Head of caudate nucleus (tissue), 42 donors: ENCODE measurements at regions not wholly inside any gene's neighbourhood (a gene's known extent, or its start where the extent isn't known, plus 50 kb on each side); places are given as distances from the start of the nearest gene placed in this dataset.

ENCODE experiments used
- DNase-seq, 42 donors: peaks; one replicate each; pipeline versions ENCODE4 v3.0.0 to v3.0.0-alpha.2; 2020 to 2021; ENCODE audit warnings: mixed read lengths in 7 of 42
- intact Hi-C: fragments of 100-400 bp; cut with DNase I; formaldehyde crosslinking; loops from one replicate; pipeline ENCODE4 v1.15.0; 2022

DNA sequence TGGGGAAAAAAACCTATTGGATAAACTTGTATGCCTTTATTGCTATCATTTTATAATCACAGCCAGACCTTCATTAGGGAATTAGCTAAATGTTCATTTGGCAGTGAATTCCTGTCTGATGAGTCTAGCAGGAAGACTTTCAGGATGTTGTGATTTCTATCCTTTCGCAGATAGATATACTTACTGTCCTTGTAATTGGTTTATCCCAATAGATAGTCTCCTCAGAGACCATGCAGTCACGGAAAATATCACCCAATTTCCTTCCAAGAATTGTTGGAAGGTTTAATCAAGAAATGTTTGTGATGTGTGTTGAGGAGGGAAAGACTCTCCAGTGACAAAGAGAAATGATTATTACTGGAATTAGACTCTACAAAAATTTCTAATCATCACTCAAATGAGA is 1937.9 kb upstream of the WWC1 start:
- DNase-seq = no peak
- intact Hi-C loops = no loop called here

GRCh38 chr5:166354332-166354731 is 1937.1 kb upstream of the WWC1 start:
- DNase-seq = no peak
- intact Hi-C loops = no loop called here

DNA sequence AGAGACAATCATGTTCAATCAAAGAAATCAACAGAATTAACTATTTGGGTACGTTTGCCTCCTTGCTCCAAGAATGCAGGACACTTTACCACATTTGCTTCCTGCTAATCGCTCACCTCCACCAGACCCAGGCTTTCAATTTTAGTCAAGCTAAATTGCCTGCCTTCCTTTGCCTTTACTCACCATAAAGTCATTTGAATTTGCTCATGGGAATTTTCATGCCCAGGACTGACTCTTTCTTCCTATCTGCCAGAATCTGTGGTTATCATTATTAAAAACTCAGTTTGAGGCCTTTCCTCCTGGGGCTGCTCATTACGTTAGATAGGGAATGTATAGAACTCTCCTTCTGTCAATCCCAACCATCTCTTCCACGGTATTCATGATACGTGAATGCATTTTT is 1935.3 kb upstream of the WWC1 start:
- DNase-seq = no peak
- intact Hi-C loops = no loop called here

DNA sequence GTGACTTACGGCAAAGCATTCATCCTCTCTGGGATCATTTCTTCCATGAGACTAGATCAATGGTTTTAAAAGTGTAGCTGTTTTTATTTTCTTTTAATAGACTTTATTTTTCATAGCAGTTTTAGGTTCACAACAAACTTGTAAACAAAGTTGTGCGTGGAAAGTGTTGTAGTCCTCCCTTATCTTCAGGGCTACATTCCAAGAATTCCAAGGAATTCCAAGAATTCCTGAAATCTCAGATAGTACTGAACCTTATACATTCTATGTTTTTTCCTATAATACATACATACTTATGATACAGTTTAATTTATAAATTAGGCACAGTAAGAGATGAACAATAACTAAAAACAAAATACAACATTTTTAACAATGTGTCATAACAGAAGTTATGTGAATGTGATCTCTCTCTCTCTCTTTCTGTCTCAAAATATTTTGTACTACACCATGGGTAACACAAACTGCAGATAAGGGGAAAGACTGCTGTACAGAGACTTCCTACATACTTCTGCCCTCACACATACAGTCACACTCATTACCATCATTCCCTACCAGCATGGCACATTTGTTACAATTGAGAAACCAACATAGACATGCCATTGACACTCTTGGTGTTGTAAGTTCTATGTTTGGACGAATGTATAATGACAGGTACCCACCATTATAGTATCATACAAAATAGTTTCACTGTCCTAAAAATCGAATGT is 1933.2 kb upstream of the WWC1 start:
- intact Hi-C loops = no loop called here
- DNase-seq = no peak

DNA sequence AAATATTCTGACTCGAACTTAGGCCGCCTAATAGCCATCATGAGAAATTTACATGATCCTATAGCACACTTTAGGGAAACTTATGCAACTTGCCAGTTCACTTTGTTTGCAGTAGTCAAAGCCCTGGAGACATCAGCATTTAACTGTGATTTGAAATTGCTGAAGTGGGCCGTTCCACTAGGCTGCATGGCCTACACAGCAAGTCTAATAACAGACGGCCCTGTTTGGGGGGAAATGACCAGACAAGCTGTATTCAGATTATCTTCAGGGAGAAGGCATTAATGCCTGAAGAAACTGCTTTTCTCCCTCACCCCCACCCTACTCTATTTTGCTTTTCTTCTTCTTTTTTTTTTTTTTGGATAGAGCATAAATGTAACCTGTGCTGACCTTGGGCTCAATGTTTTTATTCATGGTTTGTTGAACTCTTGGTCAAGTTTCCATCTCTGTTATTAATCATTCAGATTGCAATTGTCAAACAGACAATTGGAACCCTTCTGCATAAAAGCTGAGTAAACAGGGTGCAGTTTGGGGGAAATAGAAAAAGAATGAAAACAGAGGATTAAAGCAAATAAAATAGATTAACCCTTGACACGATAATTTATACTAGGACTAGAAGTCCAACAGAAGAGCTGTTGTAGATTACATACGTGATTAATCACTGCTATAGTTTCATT is 1928.2 kb upstream of the WWC1 start:
- no peak for DNase-seq
- intact Hi-C loops = no loop called here

GRCh38 chr5:166365164-166365563 is 1926.3 kb upstream of the WWC1 start:
- DNase-seq = no peak
- intact Hi-C loops = no loop called here

DNA sequence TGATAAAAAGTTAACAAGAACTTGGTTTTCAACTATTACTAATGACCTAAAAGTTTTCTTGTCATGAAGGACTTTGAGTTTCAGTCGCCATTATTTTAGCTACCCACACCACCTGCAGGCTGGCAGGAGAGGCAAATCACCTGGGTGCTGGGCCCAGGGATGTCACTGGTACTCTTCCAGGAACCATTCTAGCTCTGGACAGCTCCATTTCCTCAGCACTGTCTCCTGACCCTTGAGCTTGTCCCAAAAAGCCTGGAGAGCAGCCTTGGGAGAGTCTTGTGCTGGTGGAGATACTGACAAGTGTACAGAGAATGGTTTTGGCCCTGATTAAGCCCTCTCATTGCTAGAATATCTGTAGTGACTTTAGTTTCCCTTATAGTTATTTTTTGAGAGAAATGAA is 1924.1 kb upstream of the WWC1 start:
- intact Hi-C loops = no loop called here
- no peak for DNase-seq

- no peak for DNase-seq
- intact Hi-C loops = no loop called here
Observed at GRCh38 chr5:166369346-166369745, 1922.1 kb upstream of the WWC1 start.

- no peak for DNase-seq
Observed at GRCh38 chr5:166369807-166370206, 1921.6 kb upstream of the WWC1 start.

GRCh38 chr5:166370928-166371690 is 1920.3 kb upstream of the WWC1 start:
- intact Hi-C loops = no loop called here
- DNase-seq = no peak

More at GRCh38 chr5:166369807-166370206, 1921.6 kb upstream of the WWC1 start:
- intact Hi-C loops = no loop called here

GRCh38 chr5:166373817-166374216 is 1917.6 kb upstream of the WWC1 start:
- DNase-seq = no peak
- intact Hi-C loops = no loop called here

DNA sequence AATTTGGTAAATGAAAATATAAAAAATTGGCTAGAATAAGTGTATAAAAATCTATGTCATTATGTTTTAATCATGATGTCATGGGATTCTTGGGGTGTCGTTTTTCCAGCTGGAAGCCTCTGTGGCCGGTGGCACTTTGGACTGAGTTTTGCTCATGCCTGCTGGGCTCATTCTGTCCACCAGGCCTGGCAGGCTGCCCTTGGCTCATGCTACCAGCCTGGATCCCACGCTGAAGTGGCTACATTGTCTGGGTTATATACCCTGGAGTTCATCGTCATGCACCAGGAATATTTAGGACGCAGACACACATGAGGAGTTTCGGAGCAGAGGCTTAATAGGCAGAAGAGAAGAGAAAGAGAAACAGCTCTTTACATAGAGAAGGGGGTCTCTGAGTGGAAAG is 1913.7 kb upstream of the WWC1 start:
- DNase-seq = peak in 6 of 42 donors; percentile 9 to 38 (median 22)
- intact Hi-C loops = no loop called here

GRCh38 chr5:166379517-166379916 is 1911.9 kb upstream of the WWC1 start:
- no peak for DNase-seq
- intact Hi-C loops = no loop called here

DNA sequence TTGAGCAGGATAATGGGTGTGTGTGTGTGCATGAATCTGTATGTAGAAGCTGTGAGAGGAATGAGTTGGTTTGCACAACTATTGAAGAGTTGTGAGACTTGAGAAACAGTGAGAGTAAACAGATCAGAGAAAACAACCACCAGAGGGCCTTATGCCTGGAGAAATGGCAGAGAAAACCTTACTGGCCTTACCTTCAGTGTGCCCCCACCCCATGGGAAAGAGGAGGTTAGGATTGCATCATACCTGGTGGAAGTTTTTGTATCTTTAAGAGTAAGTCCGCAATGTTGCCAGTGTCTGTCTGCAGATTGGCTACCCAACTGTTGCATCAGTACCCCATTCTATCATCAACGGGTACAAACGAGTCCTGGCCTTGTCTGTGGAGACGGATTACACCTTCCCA is 1909.4 kb upstream of the WWC1 start:
- intact Hi-C loops = no loop called here

DNA sequence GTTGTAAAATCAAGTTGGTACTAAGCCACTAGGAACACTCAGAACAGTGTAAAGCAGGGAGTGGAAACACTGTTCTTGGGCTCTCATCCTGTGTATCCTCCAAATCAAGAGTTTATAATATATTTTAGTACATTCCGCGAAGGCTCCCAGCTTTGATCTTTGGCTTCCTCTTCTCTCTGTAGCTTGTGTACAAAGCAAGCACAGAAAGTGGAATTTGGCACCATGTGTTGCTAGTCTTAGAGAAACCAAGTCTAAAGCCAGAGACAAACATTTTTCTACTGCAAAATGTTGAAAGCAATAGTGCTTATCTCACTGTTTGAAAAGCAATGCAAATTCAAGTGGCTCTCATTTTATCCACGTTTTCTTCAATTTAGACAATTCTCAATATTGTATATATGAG is 1893.3 kb upstream of the WWC1 start:
- intact Hi-C loops = no loop called here
- DNase-seq = no peak

More for the DNA sequence above, 1909.4 kb upstream of the WWC1 start:
- no peak for DNase-seq

DNA sequence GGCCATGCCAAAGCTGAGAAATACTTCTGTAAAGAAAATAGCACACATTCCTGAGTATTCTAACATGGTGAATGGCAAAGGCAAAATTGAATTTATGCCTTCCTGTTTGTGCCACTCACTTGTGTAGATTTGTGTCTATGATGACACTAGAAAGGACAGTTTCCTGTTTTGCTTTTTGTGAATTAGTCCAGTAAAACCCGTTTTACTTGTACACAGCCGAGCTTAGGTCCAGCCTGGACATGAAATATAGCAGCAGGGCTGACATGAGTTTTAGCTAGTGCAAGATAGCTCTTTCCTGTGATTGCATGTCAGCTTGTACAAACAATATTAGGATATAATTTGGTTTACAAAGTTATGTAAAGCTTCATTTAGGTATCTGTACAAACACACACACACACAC is 1891.7 kb upstream of the WWC1 start:
- intact Hi-C loops = no loop called here
- no peak for DNase-seq

DNA sequence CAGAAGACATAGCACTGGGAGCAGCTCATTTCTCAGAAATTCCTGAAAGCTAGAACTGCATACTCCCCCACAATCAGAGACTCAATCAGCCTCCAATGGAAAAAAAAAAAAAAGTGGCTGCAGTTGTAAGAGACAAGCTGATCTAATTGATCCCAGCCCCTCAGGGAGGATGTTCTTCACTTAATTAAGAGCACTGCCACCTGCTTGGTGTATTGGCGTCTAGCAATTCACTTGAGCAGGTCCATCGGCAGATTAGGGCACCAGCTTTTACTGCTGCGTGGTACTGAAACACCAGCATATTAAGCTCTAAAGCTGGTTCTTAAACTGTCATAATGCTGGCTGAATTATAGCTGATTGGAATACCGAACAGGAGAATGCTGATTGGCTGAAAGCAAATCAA is 1890.1 kb upstream of the WWC1 start:
- intact Hi-C loops = no loop called here
- DNase-seq = peak in 4 of 42 donors; percentile 10 to 21 (median 19)

DNA sequence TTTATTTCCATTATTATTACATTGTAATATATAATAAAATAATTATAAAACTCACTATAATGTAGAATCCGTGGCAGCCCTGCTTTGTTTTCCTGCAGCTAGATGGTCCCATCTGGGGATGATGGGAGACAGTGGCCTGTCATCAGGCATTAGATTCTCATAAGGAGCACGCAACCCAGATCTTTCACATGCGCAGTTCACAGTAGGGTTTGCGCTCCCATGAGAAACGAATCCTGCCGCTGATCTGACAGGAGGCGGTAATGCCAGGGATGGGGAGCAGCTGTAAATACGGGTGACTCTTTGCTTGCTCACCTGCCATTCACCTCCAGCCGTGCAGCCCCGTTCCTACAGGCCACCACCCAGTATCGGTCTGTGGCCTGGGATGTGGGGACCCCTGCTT is 1879.3 kb upstream of the WWC1 start:
- no peak for DNase-seq
- intact Hi-C loops = no loop called here

DNA sequence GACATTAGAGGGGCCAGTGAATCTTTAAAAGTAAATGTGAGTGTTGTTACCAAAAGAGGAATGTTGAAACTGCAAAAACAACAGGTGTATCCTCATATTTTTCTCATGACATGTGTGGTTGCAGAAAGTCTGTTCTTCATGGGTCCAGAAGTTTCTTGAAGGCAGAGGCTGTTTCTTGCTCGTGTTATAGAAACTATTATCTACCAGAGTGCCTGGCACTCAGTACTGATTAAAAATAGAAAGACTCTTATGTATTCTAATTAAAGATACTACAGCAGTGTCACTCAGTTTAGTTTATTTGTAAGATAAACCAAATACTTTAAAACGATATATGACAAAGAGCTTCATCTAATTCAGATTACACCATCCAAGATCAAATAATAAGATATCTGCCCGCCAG is 1864.2 kb upstream of the WWC1 start:
- no peak for DNase-seq
- intact Hi-C loops = no loop called here

DNA sequence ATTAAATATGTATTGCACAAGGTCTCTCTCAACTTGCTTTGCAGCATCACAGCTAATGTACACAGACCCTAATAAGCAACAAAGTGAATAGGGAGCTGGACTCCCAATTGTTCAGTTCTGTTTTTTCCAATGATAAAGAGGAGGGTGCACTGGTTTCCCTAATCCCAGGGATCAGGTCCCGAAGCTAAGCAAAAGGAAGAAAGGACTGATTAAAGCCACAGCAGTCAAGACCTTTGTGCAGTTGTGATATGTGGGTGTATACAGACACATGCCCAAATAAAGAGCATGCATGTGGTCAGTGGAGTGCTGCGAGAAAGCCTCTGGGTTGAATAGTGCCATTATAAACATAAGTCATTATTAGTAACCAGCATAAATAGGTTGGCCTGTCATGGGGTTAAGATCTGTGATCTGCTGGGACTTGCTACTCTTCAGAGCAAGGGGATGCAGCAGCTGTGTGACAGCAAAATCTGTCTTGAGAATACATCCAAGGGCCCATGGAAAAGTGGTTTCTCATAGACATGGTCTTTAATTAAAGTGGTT is 1863.1 kb upstream of the WWC1 start:
- intact Hi-C loops = no loop called here
- DNase-seq = no peak
